Urinary bladder (tissue), 3 donors: ENCODE measurements at regions not wholly inside any gene's neighbourhood (a gene's known extent, or its start where the extent isn't known, plus 50 kb on each side); places are given as distances from the start of the nearest gene placed in this dataset.

Source experiments
- DNase-seq: peaks from one replicate; pipeline ENCODE4 v3.0.0-alpha.2; 2015; ENCODE audit errors: extremely low spot score
- H3K27ac ChIP-seq: one replicate; pipeline ENCODE4 v1.5.1; 2013; ENCODE audit warnings: low read depth, mild to moderate bottlenecking, moderate library complexity
- H3K36me3 ChIP-seq: one replicate; pipeline ENCODE4 v1.6.1; 2013; ENCODE audit warnings: mild to moderate bottlenecking, moderate library complexity; ENCODE audit not compliant: insufficient read depth
- H3K4me1 ChIP-seq: one replicate; pipeline ENCODE4 v1.6.1; 2013; ENCODE audit warnings: mild to moderate bottlenecking, moderate library complexity; ENCODE audit not compliant: insufficient read depth
- H3K4me3 ChIP-seq: one replicate; pipeline ENCODE4 v1.5.1; 2013; ENCODE audit warnings: low read depth, low read length
- WGBS: extraction: QIAGEN DNeasy Blood & Tissue Kit; methylation state at CpG from one replicate; pipeline ENCODE4 v1.1.7; 2013; 5-methylcytosine and 5-hydroxymethylcytosine counted together
- donor health status: healthy with polysubstance abuse.
- donor health status: healthy.

- Histone ChIP-seq H3K4me3 (no peak overlapping the region), H3K36me3 (no peaks in the 10 kb centered on the region), H3K4me1 (no peaks in the 10 kb centered on the region), H3K27ac (no peak overlapping the region)
- WGBS, result 50% methylated on average over 5 of the region's 5 CpGs
- DNase-seq, result no peak
Observed at GRCh38 chr18:67266246-67267237, 250.0 kb downstream of the DSEL start.

GRCh38 chr18:67265464-67266245 is 250.9 kb downstream of the DSEL start:
- Histone ChIP-seq H3K4me3 (no peak overlapping the region), H3K27ac (no peak overlapping the region), H3K36me3 (no peaks in the 10 kb centered on the region), H3K4me1 (no peaks in the 10 kb centered on the region)
- DNase-seq, result no peak
- WGBS, result 54% methylated on average over 5 of the region's 5 CpGs

- 86% methylated on average over 3 of the region's 3 CpGs for WGBS
- Histone ChIP-seq H3K27ac (no peak overlapping the region), H3K4me3 (no peak overlapping the region), H3K36me3 (no peaks in the 10 kb centered on the region), H3K4me1 (no peaks in the 10 kb centered on the region)
- no peak for DNase-seq
Observed at GRCh38 chr18:67261931-67262552, 254.5 kb downstream of the DSEL start.

- H3K36me3 ChIP-seq, result no peaks in the 10 kb centered on the region
- WGBS, result 79% methylated on average over 5 of the region's 5 CpGs
Observed at GRCh38 chr18:67260841-67261240, 255.7 kb downstream of the DSEL start.

GRCh38 chr18:67250776-67251424 is 265.6 kb downstream of the DSEL start:
- Histone ChIP-seq H3K27ac (no peak overlapping the region), H3K4me1 (no peaks in the 10 kb centered on the region), H3K36me3 (no peaks in the 10 kb centered on the region), H3K4me3 (no peak overlapping the region)
- no peak for DNase-seq
- whole genome bisulfite sequencing, result 92% methylated on average over 9 of the region's 9 CpGs

More at GRCh38 chr18:67260841-67261240, 255.7 kb downstream of the DSEL start:
- H3K4me1 ChIP-seq, result no peaks in the 10 kb centered on the region
- H3K4me3 ChIP-seq, result no peak overlapping the region
- DNase-seq, result no peak
- no peak overlapping the region for H3K27ac ChIP-seq

- WGBS, result 22% methylated on average over 3 of the region's 3 CpGs
- no peak overlapping the region for H3K27ac ChIP-seq
- H3K4me3 ChIP-seq, result peak overlapping the region; percentile 18
- H3K4me1 ChIP-seq, result peaks cover 2% of the 10 kb centered on the region
- no peak for DNase-seq
- no peaks in the 10 kb centered on the region for H3K36me3 ChIP-seq
Observed at GRCh38 chr18:67243799-67244587, 272.5 kb downstream of the DSEL start.

- 94% methylated on average over 3 of the region's 3 CpGs for WGBS
Observed at GRCh38 chr18:67242001-67242400, 274.5 kb downstream of the DSEL start.

GRCh38 chr18:67241299-67241698 is 275.2 kb downstream of the DSEL start:
- DNase-seq, result no peak
- 75% methylated on average over 1 of the region's 1 CpG for WGBS
- Histone ChIP-seq H3K36me3 (no peaks in the 10 kb centered on the region), H3K4me1 (peaks cover 2% of the 10 kb centered on the region), H3K4me3 (no peak overlapping the region), H3K27ac (no peak overlapping the region)

More at GRCh38 chr18:67242001-67242400, 274.5 kb downstream of the DSEL start:
- Histone ChIP-seq H3K27ac (no peak overlapping the region), H3K4me3 (no peak overlapping the region), H3K36me3 (no peaks in the 10 kb centered on the region), H3K4me1 (peaks cover 2% of the 10 kb centered on the region)
- DNase-seq, result no peak

GRCh38 chr18:67239826-67240225 is 276.7 kb downstream of the DSEL start:
- no peak overlapping the region for H3K27ac ChIP-seq
- H3K36me3 ChIP-seq, result no peaks in the 10 kb centered on the region
- 91% methylated on average over 7 of the region's 7 CpGs for WGBS
- H3K4me3 ChIP-seq, result no peak overlapping the region
- DNase-seq, result no peak
- peaks cover 2% of the 10 kb centered on the region for H3K4me1 ChIP-seq

GRCh38 chr18:67232991-67233390 is 283.5 kb downstream of the DSEL start:
- H3K4me3 ChIP-seq, result no peak overlapping the region
- WGBS, result 63% methylated on average over 1 of the region's 1 CpG
- H3K36me3 ChIP-seq, result no peaks in the 10 kb centered on the region
- DNase-seq, result no peak
- H3K27ac ChIP-seq, result no peak overlapping the region
- no peaks in the 10 kb centered on the region for H3K4me1 ChIP-seq

- no peaks in the 10 kb centered on the region for H3K4me1 ChIP-seq
- H3K4me3 ChIP-seq, result no peak overlapping the region
- no peak for DNase-seq
- no peak overlapping the region for H3K27ac ChIP-seq
- no peaks in the 10 kb centered on the region for H3K36me3 ChIP-seq
- 49% methylated on average over 4 of the region's 4 CpGs for WGBS
Observed at GRCh38 chr18:67232406-67232805, 284.1 kb downstream of the DSEL start.

- Histone ChIP-seq H3K4me3 (no peak overlapping the region), H3K4me1 (no peaks in the 10 kb centered on the region), H3K27ac (no peak overlapping the region), H3K36me3 (no peaks in the 10 kb centered on the region)
- DNase-seq, result no peak
Observed at GRCh38 chr18:67222887-67223286, 293.6 kb downstream of the DSEL start.
